Activated naive CD4-positive, alpha-beta T cell treated with anti-CD3 and anti-CD28 coated beads for 36 hours (primary cell): ENCODE measurements at regions not wholly inside any gene's neighbourhood (a gene's known extent, or its start where the extent isn't known, plus 50 kb on each side); places are given as distances from the start of the nearest gene placed in this dataset.

ENCODE experiments used
- CTCF ChIA-PET: fragments of 350-600 bp; sonication (Branson Sonifier 250); formaldehyde crosslinking; loops from one replicate; lab custom pipeline; 2021; ENCODE audit warnings: antibody characterized with exemption; lab: Charles Lee
- DNase-seq: peaks from one replicate; pipeline ENCODE4 v3.0.0-alpha.2; 2020
- H3K27ac Mint-ChIP-seq: one replicate; pipeline ENCODE4 v1.8.0; 2021; ENCODE audit warnings: mild to moderate bottlenecking, mixed read lengths
- H3K27me3 Mint-ChIP-seq: one replicate; pipeline ENCODE4 v1.8.0; 2021; ENCODE audit warnings: low read depth, mixed read lengths
- H3K36me3 Mint-ChIP-seq: one replicate; pipeline ENCODE4 v1.8.0; 2021; ENCODE audit warnings: low read depth, mixed read lengths
- H3K4me1 Mint-ChIP-seq: one replicate; pipeline ENCODE4 v1.8.0; 2021; ENCODE audit warnings: low read depth, mixed read lengths
- H3K4me3 Mint-ChIP-seq: one replicate; pipeline ENCODE4 v1.8.0; 2021; ENCODE audit warnings: mild to moderate bottlenecking, moderate library complexity, mixed read lengths
- H3K9me3 Mint-ChIP-seq: one replicate; pipeline ENCODE4 v1.8.0; 2021; ENCODE audit warnings: mixed read lengths
- intact Hi-C: fragments of 100-400 bp; cut with micrococcal nuclease; formaldehyde crosslinking; loops from one replicate; pipeline ENCODE4 v1.15.1; 2023

- Mint-ChIP-seq H3K27me3 (no peaks in the 10 kb centered on the region), H3K9me3 (no peaks in the 10 kb centered on the region), H3K36me3 (no peaks in the 10 kb centered on the region), H3K4me1 (no peaks in the 10 kb centered on the region), H3K27ac (no peak overlapping the region), H3K4me3 (no peak overlapping the region)
- CTCF ChIA-PET: no interaction called here
- DNase-seq: no peak
- intact Hi-C loops: no loop called here
Measured at GRCh38 chr20:18919996-18920395, 106.4 kb downstream of the SCP2D1 start.

GRCh38 chr20:18921291-18921690 lies 107.7 kb downstream of the SCP2D1 start:
- no peak for DNase-seq
- Mint-ChIP-seq H3K4me1 (no peaks in the 10 kb centered on the region), H3K27ac (no peak overlapping the region), H3K9me3 (no peaks in the 10 kb centered on the region), H3K27me3 (no peaks in the 10 kb centered on the region), H3K4me3 (no peak overlapping the region), H3K36me3 (no peaks in the 10 kb centered on the region)
- CTCF ChIA-PET: no interaction called here
- intact Hi-C loops: no loop called here

DNA sequence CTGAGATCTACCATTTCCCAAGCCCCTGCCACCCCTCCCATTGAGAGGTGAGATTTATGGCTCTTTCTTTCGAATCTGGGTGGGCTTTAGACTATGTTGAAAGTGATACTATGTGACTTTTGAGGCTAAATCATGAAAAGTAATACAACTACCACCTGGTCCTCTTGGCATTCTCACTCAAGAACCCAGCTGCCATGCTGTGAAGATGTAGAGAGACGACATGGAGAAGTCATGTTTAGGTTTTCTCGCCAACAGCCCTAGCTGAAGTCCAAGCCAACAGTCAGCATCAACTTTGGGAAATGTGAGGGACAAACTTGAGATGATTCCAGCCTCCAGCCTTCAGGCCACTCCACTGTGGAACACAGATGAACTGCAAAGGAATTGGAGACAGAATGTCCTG lies 108.7 kb downstream of the SCP2D1 start:
- H3K27me3 Mint-ChIP-seq: no peaks in the 10 kb centered on the region
- CTCF ChIA-PET: no interaction called here
- H3K27ac Mint-ChIP-seq: no peak overlapping the region
- H3K36me3 Mint-ChIP-seq: no peaks in the 10 kb centered on the region
- no peaks in the 10 kb centered on the region for H3K9me3 Mint-ChIP-seq
- no peaks in the 10 kb centered on the region for H3K4me1 Mint-ChIP-seq
- intact Hi-C loops: no loop called here
- DNase-seq: no peak
- H3K4me3 Mint-ChIP-seq: no peak overlapping the region

DNA sequence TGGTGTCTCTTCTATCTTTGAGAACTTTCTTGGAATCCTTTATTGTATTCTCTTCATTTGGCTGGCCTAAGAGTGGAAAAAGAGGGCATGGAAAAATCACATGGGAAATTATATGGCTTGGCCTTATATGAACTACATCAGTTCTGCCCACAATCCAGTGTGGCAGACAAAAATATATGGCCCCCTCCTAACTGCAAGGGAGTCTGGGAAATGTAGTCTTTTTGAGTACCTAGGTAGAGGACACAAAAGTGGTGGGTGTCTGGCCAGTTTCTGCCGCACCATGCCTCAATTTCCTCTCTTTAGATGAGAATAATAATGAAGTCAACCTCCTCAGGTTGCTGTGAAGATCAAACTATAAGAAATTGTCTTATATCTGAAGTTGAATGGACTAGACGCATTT lies 109.3 kb downstream of the SCP2D1 start:
- intact Hi-C loops: no loop called here
- no peaks in the 10 kb centered on the region for H3K27me3 Mint-ChIP-seq
- no peak for DNase-seq
- no peaks in the 10 kb centered on the region for H3K9me3 Mint-ChIP-seq
- H3K27ac Mint-ChIP-seq: no peak overlapping the region
- H3K4me1 Mint-ChIP-seq: no peaks in the 10 kb centered on the region
- H3K36me3 Mint-ChIP-seq: no peaks in the 10 kb centered on the region
- CTCF ChIA-PET: no interaction called here
- no peak overlapping the region for H3K4me3 Mint-ChIP-seq

DNA sequence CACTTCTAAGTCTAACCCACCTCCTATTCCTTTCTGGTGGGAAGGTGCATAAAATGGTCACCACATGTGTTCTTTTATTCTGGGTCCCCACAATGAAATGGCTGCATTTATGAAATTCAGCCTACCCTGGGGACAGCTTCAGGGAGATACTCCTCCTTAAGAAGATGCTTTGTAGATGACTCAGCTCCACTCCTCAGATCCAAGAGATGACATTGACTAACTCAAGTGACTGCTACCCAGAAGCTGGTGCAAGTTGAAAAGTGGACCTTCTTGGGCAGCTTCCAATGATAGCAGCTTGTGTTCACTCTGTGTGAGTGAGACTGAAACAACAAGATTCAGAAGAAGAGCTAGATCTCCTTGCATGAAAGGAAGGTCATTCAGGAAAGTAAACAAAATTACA lies 113.4 kb downstream of the SCP2D1 start:
- intact Hi-C loops: no loop called here
- CTCF ChIA-PET: no interaction called here
- no peak for DNase-seq
- H3K36me3 Mint-ChIP-seq: no peaks in the 10 kb centered on the region
- H3K4me1 Mint-ChIP-seq: no peaks in the 10 kb centered on the region
- H3K4me3 Mint-ChIP-seq: no peak overlapping the region
- H3K9me3 Mint-ChIP-seq: no peaks in the 10 kb centered on the region
- H3K27me3 Mint-ChIP-seq: no peaks in the 10 kb centered on the region
- H3K27ac Mint-ChIP-seq: no peak overlapping the region

- H3K27ac Mint-ChIP-seq: no peak overlapping the region
- intact Hi-C loops: no loop called here
- H3K4me3 Mint-ChIP-seq: no peak overlapping the region
- no peaks in the 10 kb centered on the region for H3K36me3 Mint-ChIP-seq
- H3K4me1 Mint-ChIP-seq: no peaks in the 10 kb centered on the region
- H3K9me3 Mint-ChIP-seq: no peaks in the 10 kb centered on the region
- H3K27me3 Mint-ChIP-seq: no peaks in the 10 kb centered on the region
- CTCF ChIA-PET: no interaction called here
- no peak for DNase-seq
Measured at GRCh38 chr20:18928626-18929025, 115.0 kb downstream of the SCP2D1 start.

DNA sequence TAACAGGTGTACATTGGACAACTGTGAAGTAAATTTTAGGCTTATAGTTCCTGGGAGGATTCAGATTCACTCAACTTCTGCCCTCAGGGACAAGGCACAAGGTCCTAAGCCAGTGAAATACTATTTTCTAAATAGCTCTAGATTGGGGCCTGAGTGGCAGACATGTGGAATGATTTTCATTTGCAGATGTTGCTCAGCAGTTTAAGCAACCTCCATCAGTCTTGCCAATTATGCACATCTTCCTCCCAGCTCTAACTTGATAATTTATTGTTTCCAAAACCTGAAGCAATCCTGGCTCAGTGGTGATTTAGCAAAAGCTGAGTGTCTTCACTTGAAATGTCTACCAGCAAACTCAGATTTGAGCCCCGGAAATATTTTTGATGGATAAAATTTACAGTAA lies 116.2 kb downstream of the SCP2D1 start:
- CTCF ChIA-PET: no interaction called here
- no peaks in the 10 kb centered on the region for H3K27me3 Mint-ChIP-seq
- intact Hi-C loops: no loop called here
- no peaks in the 10 kb centered on the region for H3K4me1 Mint-ChIP-seq
- no peak for DNase-seq
- no peaks in the 10 kb centered on the region for H3K36me3 Mint-ChIP-seq
- H3K4me3 Mint-ChIP-seq: no peak overlapping the region
- H3K9me3 Mint-ChIP-seq: no peaks in the 10 kb centered on the region
- no peak overlapping the region for H3K27ac Mint-ChIP-seq

DNA sequence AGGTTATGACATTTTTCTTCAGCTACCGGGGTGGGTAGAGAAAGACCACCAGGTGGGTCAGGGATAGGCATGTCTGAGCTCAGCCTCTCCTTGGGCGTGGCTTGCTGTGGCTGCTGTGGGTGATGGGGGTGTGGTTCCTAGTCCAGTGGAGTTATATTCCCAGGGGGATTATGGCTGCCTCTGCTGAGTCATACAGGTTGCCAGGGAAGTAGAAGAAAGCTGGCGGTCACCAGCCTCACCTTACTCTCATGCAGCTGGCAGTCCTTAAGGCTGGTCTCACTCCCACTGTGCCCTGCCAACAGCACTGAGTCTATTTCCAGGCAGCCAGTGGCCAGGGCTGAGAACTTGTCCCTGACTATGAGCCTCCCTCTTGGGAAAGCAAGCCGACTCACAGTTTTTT lies 130.0 kb downstream of the SCP2D1 start:
- CTCF ChIA-PET: no interaction called here
- H3K36me3 Mint-ChIP-seq: peaks cover under 1% of the 10 kb centered on the region
- intact Hi-C loops: no loop called here

DNA sequence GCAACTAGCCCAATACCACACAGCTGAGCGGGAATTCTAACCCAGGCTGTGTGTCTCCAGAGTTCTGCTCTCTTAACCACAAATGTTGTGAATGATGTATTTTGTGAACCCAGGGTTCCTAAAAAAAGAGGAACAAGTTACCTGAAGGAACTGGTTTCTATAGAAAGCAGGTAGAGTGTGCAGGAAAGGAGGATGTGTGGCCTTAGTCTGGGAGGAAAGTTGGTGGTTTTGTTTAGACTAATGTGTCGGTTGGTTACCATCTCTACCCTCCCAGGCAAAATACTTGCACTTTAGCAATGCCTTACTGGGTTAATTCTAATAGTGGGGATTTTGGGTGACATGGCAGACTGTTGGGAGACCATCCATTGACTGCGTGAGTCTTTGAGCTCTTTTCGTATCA lies 143.3 kb downstream of the SCP2D1 start:
- Mint-ChIP-seq H3K27ac (no peak overlapping the region), H3K27me3 (peaks cover 2% of the 10 kb centered on the region), H3K36me3 (no peaks in the 10 kb centered on the region), H3K4me3 (no peak overlapping the region), H3K9me3 (peaks cover 5% of the 10 kb centered on the region), H3K4me1 (no peaks in the 10 kb centered on the region)
- DNase-seq: no peak
- CTCF ChIA-PET: no interaction called here
- intact Hi-C loops: no loop called here

More for the DNA sequence above, 130.0 kb downstream of the SCP2D1 start:
- Mint-ChIP-seq H3K27ac (no peak overlapping the region), H3K9me3 (peaks cover 8% of the 10 kb centered on the region), H3K4me3 (no peak overlapping the region), H3K4me1 (no peaks in the 10 kb centered on the region), H3K27me3 (peaks cover 5% of the 10 kb centered on the region)
- no peak for DNase-seq

DNA sequence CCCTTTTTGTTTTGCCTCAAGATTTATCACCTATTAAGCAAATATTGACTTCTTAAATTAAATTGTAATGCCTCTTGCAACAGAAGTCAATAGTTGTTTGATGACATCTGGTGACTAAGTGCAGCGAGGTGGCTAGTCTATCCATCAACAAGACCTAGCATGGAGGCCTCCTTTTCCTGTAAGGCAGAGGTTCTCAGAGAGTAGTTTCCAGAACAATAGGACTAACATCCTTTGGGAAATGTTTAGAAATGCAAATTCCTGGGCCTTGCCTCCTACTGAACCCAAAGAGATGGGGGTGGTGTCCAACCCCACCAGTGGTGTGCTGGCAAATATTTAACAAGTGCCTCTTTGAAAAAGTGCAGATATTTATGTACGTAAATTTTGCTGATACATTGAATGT lies 143.7 kb downstream of the SCP2D1 start:
- CTCF ChIA-PET: no interaction called here
- Mint-ChIP-seq H3K4me3 (no peak overlapping the region), H3K36me3 (no peaks in the 10 kb centered on the region), H3K9me3 (peaks cover 5% of the 10 kb centered on the region), H3K27me3 (peaks cover 2% of the 10 kb centered on the region), H3K27ac (no peak overlapping the region), H3K4me1 (no peaks in the 10 kb centered on the region)
- intact Hi-C loops: no loop called here
- no peak for DNase-seq

DNA sequence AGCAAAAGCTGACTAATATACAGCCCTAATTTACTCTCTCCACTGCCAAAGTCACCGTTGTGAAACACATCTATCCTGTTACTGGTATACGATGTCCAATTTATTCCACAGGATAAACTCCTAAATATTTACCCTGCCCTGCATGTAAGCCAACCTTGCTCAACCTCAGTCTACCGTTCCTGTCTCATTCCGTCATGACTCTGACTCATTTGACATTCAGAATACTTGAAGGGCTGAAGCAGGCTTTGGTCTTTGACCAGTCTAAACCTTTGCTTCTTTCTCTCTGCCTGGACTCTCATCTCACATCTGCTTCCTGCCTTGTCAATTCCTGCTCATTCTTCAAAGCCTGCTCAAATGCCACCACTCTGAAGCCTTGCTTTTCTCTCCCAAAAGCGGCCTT lies 157.5 kb downstream of the SCP2D1 start:
- intact Hi-C loops: no loop called here
- DNase-seq: no peak
- Mint-ChIP-seq H3K4me3 (no peak overlapping the region), H3K27me3 (no peaks in the 10 kb centered on the region), H3K36me3 (no peaks in the 10 kb centered on the region), H3K4me1 (no peaks in the 10 kb centered on the region), H3K27ac (no peak overlapping the region), H3K9me3 (no peaks in the 10 kb centered on the region)
- CTCF ChIA-PET: no interaction called here

DNA sequence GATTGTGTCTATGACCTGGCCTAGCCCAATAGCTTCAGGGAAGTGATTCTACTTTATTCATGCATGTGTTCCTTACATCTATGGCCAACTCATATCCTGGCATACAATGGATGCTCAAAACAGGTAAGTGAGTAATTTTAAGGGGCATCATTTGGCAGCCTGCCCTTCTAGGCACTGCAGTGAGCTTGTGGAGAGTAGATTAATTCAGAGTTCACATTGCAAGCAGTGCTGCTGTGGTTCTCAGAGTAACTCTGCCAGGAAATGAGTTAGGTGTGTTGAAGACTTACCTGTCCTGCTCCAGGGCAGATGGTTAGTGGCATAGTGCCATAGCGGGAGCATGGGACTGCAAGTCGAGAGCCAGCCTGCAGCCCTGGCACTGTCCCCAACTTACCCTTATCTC lies 158.0 kb downstream of the SCP2D1 start:
- H3K9me3 Mint-ChIP-seq: no peaks in the 10 kb centered on the region
- H3K27me3 Mint-ChIP-seq: peaks cover 3% of the 10 kb centered on the region
- DNase-seq: no peak
- no peaks in the 10 kb centered on the region for H3K4me1 Mint-ChIP-seq
- no peak overlapping the region for H3K4me3 Mint-ChIP-seq
- no peaks in the 10 kb centered on the region for H3K36me3 Mint-ChIP-seq
- CTCF ChIA-PET: no interaction called here
- H3K27ac Mint-ChIP-seq: no peak overlapping the region
- intact Hi-C loops: no loop called here

DNA sequence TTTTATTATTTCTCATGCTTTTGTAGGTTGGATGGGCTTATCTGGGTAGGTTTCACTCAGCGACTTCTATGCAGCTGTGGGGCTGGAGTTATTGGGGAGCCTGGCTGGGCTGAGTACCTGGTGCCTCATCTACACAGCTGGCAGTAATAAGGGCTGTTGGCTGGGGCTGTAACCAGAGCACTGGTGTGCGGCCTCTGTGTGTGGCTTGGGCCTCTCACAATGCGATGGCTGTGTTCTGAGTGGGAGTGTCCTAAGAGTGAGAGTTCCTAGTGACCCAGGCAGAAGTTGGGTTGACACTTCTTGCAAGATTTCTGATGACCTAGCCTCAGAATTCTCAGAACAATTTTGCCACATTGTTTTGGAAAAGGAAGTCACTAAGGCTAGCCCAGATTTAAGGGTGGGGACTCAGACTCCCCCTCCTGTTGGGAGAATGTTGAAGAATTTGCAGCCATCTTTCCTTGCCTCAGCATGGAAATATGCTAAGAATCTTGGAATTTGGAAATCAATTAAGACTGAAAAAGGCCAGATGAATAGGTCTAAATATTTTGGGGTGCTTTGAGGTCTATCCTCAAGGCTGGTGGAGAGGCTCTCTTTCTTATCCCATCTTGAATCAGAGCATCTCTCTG lies 158.8 kb downstream of the SCP2D1 start:
- H3K27ac Mint-ChIP-seq: no peak overlapping the region
- no peak overlapping the region for H3K4me3 Mint-ChIP-seq
- DNase-seq: no peak
- H3K36me3 Mint-ChIP-seq: no peaks in the 10 kb centered on the region
- H3K27me3 Mint-ChIP-seq: peaks cover 3% of the 10 kb centered on the region
- CTCF ChIA-PET: no interaction called here
- intact Hi-C loops: no loop called here
- no peaks in the 10 kb centered on the region for H3K9me3 Mint-ChIP-seq
- H3K4me1 Mint-ChIP-seq: no peaks in the 10 kb centered on the region
